ENCODE measurements at regions not wholly inside any gene's neighbourhood (a gene's known extent, or its start where the extent isn't known, plus 50 kb on each side); places are given as distances from the start of the nearest gene placed in this dataset.

DNA sequence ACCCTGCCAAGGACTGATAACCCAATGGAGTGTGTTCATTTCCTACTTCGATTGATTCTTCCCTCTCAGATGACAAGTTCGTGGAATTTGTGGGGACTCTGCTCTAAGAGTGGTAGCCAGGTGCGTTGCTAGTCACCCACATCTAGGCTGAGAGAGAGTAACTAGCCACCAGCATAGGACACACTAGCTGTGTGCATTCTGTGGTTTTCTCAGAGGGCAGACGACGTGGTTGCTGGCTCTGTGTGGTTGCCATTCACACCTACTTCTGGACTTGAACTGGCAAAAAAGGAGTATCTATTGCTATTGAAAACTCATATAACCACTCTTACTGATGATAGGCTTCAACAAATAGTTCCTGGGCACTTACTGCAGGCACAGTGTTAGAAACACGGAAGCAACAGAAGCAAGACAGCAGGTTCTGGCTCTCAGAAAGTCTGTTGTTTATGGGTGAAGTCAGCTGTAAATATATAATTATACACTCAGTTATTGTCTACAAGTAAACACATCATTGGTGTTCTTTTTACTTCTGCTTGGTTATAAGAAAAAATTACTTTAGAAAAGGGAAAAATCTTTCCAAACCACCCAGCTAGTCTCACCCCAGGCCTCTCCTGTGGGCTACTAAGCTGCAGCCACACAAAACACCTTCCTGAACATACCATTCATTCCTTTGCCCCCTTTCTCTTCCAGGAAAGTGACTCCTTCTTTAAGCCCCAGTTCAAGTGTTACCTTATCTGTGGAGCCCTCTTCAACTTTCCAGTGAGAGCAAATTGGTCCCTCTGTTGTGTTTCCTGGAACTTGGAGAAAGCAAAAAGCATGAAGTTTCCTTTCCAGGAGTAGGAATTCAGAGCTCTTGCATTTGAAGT is 151.1 kb upstream of the HAPLN1 start:
- TF ChIP-seq, protein P1, sequence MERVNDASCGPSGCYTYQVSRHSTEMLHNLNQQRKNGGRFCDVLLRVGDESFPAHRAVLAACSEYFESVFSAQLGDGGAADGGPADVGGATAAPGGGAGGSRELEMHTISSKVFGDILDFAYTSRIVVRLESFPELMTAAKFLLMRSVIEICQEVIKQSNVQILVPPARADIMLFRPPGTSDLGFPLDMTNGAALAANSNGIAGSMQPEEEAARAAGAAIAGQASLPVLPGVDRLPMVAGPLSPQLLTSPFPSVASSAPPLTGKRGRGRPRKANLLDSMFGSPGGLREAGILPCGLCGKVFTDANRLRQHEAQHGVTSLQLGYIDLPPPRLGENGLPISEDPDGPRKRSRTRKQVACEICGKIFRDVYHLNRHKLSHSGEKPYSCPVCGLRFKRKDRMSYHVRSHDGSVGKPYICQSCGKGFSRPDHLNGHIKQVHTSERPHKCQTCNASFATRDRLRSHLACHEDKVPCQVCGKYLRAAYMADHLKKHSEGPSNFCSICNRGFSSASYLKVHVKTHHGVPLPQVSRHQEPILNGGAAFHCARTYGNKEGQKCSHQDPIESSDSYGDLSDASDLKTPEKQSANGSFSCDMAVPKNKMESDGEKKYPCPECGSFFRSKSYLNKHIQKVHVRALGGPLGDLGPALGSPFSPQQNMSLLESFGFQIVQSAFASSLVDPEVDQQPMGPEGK (CRISPR knock-in tag; IDR thresholded peaks at IDR 0.05; ENCODE audit: borderline replicate concordance): no peak
- no peak for TF ChIP-seq ZNF565 (CRISPR knock-in tag; conservative IDR thresholded peaks at IDR 0.05; ENCODE audit: low read depth)
- TF ChIP-seq ESRRG (CRISPR knock-in tag; IDR thresholded peaks at IDR 0.05): no peak
- no peak for TF ChIP-seq ARNTL (CRISPR knock-in tag; IDR thresholded peaks at IDR 0.05; ENCODE audit: borderline replicate concordance, low read depth)
- no peak for TF ChIP-seq TCF4 (CRISPR knock-in tag; IDR thresholded peaks at IDR 0.05; ENCODE audit: borderline replicate concordance)
- no peak for TF ChIP-seq BACH2 (CRISPR knock-in tag; IDR thresholded peaks at IDR 0.05; ENCODE audit: borderline replicate concordance)
- TF ChIP-seq ZFP30 (CRISPR knock-in tag; IDR thresholded peaks at IDR 0.05): no peak
- TF ChIP-seq ZC3H10 (CRISPR knock-in tag; IDR thresholded peaks at IDR 0.05): no peak
- TF ChIP-seq RARB (CRISPR knock-in tag; IDR thresholded peaks at IDR 0.05): no peak
